ENCODE measurements at regions not wholly inside any gene's neighbourhood (a gene's known extent, or its start where the extent isn't known, plus 50 kb on each side); places are given as distances from the start of the nearest gene placed in this dataset.

DNA sequence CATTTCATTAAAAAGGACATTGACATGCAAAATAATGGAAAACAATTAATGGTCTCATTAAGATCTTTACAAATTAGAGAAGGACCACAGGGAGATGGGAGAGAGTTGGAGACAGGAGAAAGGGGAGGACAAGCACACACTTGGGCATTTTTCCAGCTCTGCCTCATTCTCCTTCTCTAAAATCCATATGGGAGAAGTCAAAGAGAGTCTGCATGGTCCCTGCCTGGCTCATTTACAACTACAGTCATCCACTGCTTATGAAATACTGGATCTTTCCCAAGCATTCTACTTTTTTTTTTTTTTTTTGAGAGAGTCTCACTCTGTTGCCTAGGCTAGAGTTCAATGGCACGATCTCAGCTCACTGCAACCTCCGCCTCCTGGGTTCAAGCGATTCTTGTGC is 518.9 kb upstream of the CELF2 start:
- TF ChIP-seq, protein P1, sequence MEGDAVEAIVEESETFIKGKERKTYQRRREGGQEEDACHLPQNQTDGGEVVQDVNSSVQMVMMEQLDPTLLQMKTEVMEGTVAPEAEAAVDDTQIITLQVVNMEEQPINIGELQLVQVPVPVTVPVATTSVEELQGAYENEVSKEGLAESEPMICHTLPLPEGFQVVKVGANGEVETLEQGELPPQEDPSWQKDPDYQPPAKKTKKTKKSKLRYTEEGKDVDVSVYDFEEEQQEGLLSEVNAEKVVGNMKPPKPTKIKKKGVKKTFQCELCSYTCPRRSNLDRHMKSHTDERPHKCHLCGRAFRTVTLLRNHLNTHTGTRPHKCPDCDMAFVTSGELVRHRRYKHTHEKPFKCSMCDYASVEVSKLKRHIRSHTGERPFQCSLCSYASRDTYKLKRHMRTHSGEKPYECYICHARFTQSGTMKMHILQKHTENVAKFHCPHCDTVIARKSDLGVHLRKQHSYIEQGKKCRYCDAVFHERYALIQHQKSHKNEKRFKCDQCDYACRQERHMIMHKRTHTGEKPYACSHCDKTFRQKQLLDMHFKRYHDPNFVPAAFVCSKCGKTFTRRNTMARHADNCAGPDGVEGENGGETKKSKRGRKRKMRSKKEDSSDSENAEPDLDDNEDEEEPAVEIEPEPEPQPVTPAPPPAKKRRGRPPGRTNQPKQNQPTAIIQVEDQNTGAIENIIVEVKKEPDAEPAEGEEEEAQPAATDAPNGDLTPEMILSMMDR (IDR thresholded peaks at IDR 0.05) = no peak
- Mint-ChIP-seq H3K27ac (no peak overlapping the region), H3K4me3 (no peak overlapping the region), H3K4me1 (ENCODE audit: low read depth) (no peaks in the 10 kb centered on the region), H3K9me3 (peaks cover 3% of the 10 kb centered on the region), H3K36me3 (ENCODE audit: low read depth) (no peaks in the 10 kb centered on the region), H3K27me3 (peaks cover 5% of the 10 kb centered on the region)
- ChIA-PET POLR2A (no interaction called here), CTCF (no interaction called here)
- ATAC-seq (no peak), DNase-seq (no peak)
- intact Hi-C loops (cut with micrococcal nuclease) = no loop called here

DNA sequence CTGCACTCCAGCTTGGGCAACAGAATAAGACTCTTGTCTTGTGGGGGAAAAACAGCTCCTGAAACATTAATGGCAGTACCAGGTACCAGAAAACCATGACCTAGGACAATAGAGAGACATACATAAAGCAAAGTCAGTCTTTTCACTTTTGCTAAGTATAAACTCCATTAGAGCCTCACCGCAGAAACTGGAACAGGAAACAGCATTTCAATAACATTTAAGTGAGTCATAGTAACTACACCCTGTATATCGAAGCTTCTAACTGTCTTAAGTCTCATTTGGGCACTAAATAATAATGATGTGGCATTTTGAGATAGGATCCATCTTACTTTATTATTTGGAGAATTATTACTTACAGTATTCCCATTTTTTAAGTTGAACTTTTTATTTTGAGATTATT is 517.8 kb upstream of the CELF2 start:
- DNase-seq = no peak
- no peaks in the 10 kb centered on the region for H3K4me1 Mint-ChIP-seq (ENCODE audit: low read depth)
- POLR2A ChIA-PET = no interaction called here
- no peak overlapping the region for H3K4me3 Mint-ChIP-seq
- H3K27ac Mint-ChIP-seq = no peak overlapping the region
- peaks cover 5% of the 10 kb centered on the region for H3K27me3 Mint-ChIP-seq
- H3K9me3 Mint-ChIP-seq = peaks cover 3% of the 10 kb centered on the region
- intact Hi-C loops (cut with micrococcal nuclease) = no loop called here
- TF ChIP-seq, protein P1 (IDR thresholded peaks at IDR 0.05) = no peak
- H3K36me3 Mint-ChIP-seq (ENCODE audit: low read depth) = no peaks in the 10 kb centered on the region
- CTCF ChIA-PET = no interaction called here
- ATAC-seq = no peak

DNA sequence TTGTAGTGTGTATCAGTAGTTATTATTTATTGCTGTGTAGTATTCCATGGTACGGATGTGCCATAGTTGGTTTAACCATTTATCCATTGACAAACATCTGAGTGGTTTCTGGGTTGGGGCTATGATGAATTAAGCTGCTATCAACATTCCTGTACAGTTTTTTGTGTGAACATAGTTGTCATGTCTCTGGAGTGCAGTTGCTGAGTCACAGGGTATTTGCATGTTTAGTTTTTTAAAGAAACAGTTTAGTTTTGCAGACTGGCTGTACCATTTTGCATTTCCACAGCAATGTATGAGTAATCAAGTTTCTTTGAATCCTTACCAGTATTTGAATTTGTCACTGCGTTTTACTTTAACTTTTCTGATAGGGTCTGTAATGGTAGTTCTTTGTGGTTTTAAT is 516.7 kb upstream of the CELF2 start:
- Mint-ChIP-seq H3K27ac (no peak overlapping the region), H3K9me3 (peaks cover 3% of the 10 kb centered on the region), H3K4me1 (ENCODE audit: low read depth) (no peaks in the 10 kb centered on the region), H3K4me3 (no peak overlapping the region), H3K36me3 (ENCODE audit: low read depth) (no peaks in the 10 kb centered on the region), H3K27me3 (peaks cover 1% of the 10 kb centered on the region)
- POLR2A ChIA-PET = no interaction called here
- TF ChIP-seq, protein P1 (IDR thresholded peaks at IDR 0.05) = no peak
- intact Hi-C loops (cut with micrococcal nuclease) = no loop called here
- DNase-seq (no peak), ATAC-seq (no peak)
- CTCF ChIA-PET = no interaction called here

DNA sequence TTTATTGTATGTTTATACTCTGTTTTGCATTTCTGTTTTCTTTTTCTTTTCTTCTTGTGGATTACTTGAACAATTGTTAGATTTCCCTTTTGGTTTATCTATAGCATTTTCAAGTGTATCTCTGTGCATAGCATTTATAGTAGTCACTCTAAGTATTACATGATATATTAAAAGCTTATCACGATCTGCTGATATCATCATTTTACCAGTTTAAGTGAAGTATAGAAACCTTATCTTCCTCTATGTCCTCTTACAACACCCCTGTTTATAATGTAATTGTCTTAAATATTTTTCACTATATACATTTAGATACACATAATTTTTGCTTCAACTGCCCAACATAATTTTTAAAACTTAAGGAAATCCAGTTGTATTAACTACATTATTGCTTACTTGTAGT is 513.9 kb upstream of the CELF2 start:
- no peak for ATAC-seq

DNA sequence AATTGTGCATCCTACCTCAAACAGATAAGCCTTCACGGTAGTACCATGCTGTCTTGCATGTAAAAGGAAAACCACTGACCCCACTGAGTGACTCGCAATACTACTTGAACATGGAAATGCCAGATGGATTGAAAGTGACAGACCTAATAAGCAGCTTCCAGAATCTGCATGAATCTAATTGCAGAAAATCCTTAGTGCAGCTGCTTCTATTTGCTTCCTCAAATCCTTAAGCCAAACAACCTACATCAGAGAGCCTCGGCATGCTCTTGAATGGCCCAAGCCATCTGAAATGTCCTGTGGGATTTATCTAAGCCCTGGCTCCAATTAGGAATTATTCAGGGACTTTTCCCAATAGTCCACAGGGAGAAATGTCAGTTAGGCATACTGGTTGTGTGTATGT is 509.5 kb upstream of the CELF2 start:
- no peaks in the 10 kb centered on the region for H3K36me3 Mint-ChIP-seq (ENCODE audit: low read depth)
- no peak overlapping the region for H3K27ac Mint-ChIP-seq
- no peaks in the 10 kb centered on the region for H3K9me3 Mint-ChIP-seq
- no peak for DNase-seq
- H3K4me1 Mint-ChIP-seq (ENCODE audit: low read depth) = no peaks in the 10 kb centered on the region
- H3K27me3 Mint-ChIP-seq = peaks cover 11% of the 10 kb centered on the region
- intact Hi-C loops (cut with micrococcal nuclease) = no loop called here
- ChIA-PET CTCF (no interaction called here), POLR2A (no interaction called here)
- H3K4me3 Mint-ChIP-seq = no peak overlapping the region
- no peak for ATAC-seq
- TF ChIP-seq, protein P1 (IDR thresholded peaks at IDR 0.05) = no peak

More for the DNA sequence above, 513.9 kb upstream of the CELF2 start:
- CTCF ChIA-PET = no interaction called here
- H3K27me3 Mint-ChIP-seq = peaks cover 12% of the 10 kb centered on the region
- intact Hi-C loops (cut with micrococcal nuclease) = no loop called here
- peaks cover 3% of the 10 kb centered on the region for H3K9me3 Mint-ChIP-seq
- H3K4me1 Mint-ChIP-seq (ENCODE audit: low read depth) = no peaks in the 10 kb centered on the region
- no peak overlapping the region for H3K4me3 Mint-ChIP-seq
- POLR2A ChIA-PET = no interaction called here
- no peak overlapping the region for H3K27ac Mint-ChIP-seq
- TF ChIP-seq, protein P1 (IDR thresholded peaks at IDR 0.05) = no peak
- no peaks in the 10 kb centered on the region for H3K36me3 Mint-ChIP-seq (ENCODE audit: low read depth)
- no peak for DNase-seq

Data from activated CD8-positive, alpha-beta T cell treated with anti-CD3 and anti-CD28 coated beads for 36 hours (primary cell).